ENCODE measurements at regions not wholly inside any gene's neighbourhood (a gene's known extent, or its start where the extent isn't known, plus 50 kb on each side); places are given as distances from the start of the nearest gene placed in this dataset.
"Not testable (repeated sequence)": the region's sequence is repeated elsewhere in the genome, so short reads cannot be mapped to it uniquely, and the experiment has no call there.

DNA sequence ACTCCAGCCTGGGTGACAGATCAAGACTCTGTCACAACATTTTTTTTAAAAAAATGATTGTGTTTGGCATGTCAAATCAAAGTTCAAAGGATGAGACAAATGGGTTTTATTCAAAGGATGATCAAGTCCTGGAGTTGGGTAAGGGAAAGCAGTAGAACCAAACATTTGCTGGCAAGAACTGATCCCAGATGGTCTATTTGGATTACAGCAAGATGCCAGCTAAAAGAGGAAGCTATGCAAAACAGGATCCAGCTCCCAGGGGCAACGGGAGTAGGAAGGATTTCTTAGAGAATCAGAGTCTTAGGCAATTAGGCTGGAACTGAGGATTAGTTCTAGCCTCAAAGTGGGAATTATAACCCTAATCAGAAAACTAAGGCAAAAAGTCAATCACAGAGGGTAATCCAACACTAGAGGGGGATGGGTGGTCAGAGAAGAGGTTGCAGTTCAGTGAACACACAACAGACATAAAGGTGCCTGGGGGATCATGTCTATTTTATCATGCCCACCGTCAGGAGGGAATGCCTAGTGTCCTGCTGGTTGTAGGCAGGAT is 133.0 kb upstream of the PLS3 start:
- DNase-seq (ENCODE audit: low spot score in 2 of 2): no peak
- H3K27me3 ChIP-seq: peaks cover 0 to 61% of the 10 kb centered on the region in 2 donors
- TF ChIP-seq, protein P1, sequence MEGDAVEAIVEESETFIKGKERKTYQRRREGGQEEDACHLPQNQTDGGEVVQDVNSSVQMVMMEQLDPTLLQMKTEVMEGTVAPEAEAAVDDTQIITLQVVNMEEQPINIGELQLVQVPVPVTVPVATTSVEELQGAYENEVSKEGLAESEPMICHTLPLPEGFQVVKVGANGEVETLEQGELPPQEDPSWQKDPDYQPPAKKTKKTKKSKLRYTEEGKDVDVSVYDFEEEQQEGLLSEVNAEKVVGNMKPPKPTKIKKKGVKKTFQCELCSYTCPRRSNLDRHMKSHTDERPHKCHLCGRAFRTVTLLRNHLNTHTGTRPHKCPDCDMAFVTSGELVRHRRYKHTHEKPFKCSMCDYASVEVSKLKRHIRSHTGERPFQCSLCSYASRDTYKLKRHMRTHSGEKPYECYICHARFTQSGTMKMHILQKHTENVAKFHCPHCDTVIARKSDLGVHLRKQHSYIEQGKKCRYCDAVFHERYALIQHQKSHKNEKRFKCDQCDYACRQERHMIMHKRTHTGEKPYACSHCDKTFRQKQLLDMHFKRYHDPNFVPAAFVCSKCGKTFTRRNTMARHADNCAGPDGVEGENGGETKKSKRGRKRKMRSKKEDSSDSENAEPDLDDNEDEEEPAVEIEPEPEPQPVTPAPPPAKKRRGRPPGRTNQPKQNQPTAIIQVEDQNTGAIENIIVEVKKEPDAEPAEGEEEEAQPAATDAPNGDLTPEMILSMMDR (IDR thresholded peaks at IDR 0.05): no peak
- TF ChIP-seq POLR2AphosphoS5 (IDR thresholded peaks at IDR 0.05) (no peak), POLR2A (IDR thresholded peaks at IDR 0.05) (no peak)
- no peak overlapping the region for H3K27ac ChIP-seq
- no peaks in the 10 kb centered on the region for H3K36me3 ChIP-seq
- no peak overlapping the region for H3K4me3 ChIP-seq
- peaks cover 0 to 4% of the 10 kb centered on the region in 2 donors for H3K9me3 ChIP-seq
- intact Hi-C loops (cut with DNase I; ENCODE audit: low total_unique reads): no loop called here
- no peaks in the 10 kb centered on the region for H3K4me1 ChIP-seq

DNA sequence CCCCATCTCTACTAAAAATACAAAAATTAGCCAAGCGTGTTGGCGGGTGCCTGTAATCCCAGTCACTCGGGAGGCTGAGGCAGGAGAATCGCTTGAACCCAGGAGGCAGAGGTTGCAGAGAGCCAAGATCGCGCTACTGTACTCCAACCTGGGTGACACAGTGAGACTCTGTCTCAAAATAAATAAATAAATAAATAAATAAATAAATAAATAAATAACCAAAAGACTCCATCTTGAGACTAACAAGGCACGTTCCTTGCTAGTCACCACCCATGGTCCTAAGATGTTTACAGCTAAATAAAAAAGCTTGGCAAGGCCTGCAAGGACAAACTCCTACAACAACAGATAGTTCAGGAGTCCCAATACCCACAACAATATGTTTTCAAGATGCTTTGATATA is 126.1 kb upstream of the PLS3 start:
- H3K36me3 ChIP-seq; intact Hi-C loops (cut with DNase I; ENCODE audit: low total_unique reads); H3K27ac ChIP-seq; H3K4me3 ChIP-seq; DNase-seq (ENCODE audit: low spot score in 2 of 2); H3K9me3 ChIP-seq; H3K4me1 ChIP-seq: not testable (repeated sequence)
- peaks cover 0 to 43% of the 10 kb centered on the region in 2 donors for H3K27me3 ChIP-seq

DNA sequence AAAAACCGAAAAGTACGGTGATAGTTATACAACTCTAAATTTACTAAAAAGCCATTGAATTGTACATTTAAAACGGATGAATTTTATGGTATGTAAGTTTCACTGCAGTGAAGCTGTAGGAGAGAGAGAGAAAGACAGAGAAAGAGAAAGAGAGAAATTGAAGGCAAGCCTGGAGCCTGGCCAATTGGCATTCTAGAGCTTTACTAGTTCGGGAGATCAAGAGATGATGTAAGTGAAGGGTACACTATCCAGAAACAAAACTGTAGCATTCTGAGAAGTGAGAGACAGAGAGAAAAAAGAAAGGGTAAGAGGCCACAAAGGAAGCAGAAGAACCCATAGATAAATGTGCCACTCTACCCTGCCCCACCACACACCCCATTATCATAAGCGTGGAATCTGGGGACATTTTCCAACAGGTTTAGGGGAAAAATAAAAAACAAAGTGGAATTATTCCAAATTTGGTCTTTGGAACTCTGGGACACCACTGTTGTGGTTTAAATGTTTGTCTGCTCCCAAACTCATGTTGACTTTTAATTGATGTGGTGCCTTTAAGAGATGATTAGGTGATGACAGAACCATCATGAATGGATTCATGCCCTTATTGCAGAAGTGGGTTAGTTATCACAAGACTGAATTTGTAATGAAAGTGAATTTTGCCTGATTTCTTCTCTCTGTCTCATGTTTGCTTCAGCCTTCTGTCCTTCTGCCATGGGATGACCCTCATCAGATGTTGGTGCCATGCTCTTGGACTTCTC is 123.0 kb upstream of the PLS3 start:
- Histone ChIP-seq H3K9me3 (no peaks in the 10 kb centered on the region), H3K4me3 (no peak overlapping the region), H3K4me1 (no peaks in the 10 kb centered on the region), H3K36me3 (no peaks in the 10 kb centered on the region), H3K27me3 (peaks cover 0 to 43% of the 10 kb centered on the region in 2 donors), H3K27ac (no peak overlapping the region)
- DNase-seq (ENCODE audit: low spot score in 2 of 2): no peak
- intact Hi-C loops (cut with DNase I; ENCODE audit: low total_unique reads): no loop called here
- TF ChIP-seq, protein P1 (IDR thresholded peaks at IDR 0.05): no peak
- TF ChIP-seq POLR2AphosphoS5 (IDR thresholded peaks at IDR 0.05) (no peak), POLR2A (IDR thresholded peaks at IDR 0.05) (no peak)

DNA sequence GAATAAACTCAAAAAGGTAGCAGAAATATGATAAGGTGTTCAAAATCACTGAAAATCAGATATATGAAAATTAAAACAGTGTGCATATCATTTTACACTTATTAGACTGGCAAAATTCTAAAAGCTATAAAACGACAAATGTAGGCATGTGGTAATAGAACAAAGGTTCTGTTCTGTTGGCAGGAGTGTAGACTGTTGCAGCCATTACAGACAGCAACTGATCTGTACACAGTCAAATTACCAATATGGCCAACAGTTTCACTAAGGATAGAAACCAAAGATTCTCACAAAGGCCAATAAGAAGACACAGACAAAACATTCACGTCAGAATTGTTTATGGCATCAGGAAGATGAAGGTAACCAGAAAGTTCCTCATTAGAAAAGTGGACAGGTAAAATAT is 112.8 kb upstream of the PLS3 start:
- Histone ChIP-seq H3K9me3 (no peaks in the 10 kb centered on the region), H3K4me1 (no peaks in the 10 kb centered on the region), H3K36me3 (no peaks in the 10 kb centered on the region), H3K27ac (no peak overlapping the region), H3K27me3 (peaks cover 0 to 24% of the 10 kb centered on the region in 2 donors), H3K4me3 (no peak overlapping the region)
- no peak for TF ChIP-seq POLR2AphosphoS5 (IDR thresholded peaks at IDR 0.05)
- TF ChIP-seq, protein P1 (IDR thresholded peaks at IDR 0.05): no peak
- TF ChIP-seq POLR2A (IDR thresholded peaks at IDR 0.05): no peak
- DNase-seq (ENCODE audit: low spot score in 2 of 2): no peak
- intact Hi-C loops (cut with DNase I; ENCODE audit: low total_unique reads): no loop called here

DNA sequence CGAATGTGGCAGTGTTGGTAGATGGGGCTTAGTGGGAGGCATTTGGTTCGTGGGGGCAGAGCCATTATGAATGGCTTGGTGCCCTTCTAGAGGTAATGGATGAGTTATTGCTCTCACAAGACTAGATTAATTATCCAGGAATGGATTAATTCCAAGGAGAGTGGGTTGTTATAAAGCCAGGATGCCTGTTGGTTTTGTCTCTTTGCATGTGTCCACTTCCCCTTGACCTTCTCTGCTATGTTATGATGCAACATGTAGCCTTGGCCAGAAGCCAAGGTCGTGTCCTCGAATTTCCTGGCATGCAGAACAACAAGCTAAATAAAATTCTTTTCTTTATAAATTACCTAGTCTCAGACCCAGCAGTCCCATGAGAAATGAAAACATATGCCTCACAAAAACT is 111.2 kb upstream of the PLS3 start:
- TF ChIP-seq POLR2A (IDR thresholded peaks at IDR 0.05): no peak
- TF ChIP-seq, protein P1 (IDR thresholded peaks at IDR 0.05): no peak
- peak in 1 of 3 donors; percentile 73 for TF ChIP-seq POLR2AphosphoS5 (IDR thresholded peaks at IDR 0.05)
- no peaks in the 10 kb centered on the region for H3K9me3 ChIP-seq
- intact Hi-C loops (cut with DNase I; ENCODE audit: low total_unique reads): no loop called here
- H3K27ac ChIP-seq: no peak overlapping the region
- no peak overlapping the region for H3K4me3 ChIP-seq
- peak; percentile 18 to 47 for DNase-seq (ENCODE audit: low spot score in 2 of 2)
- peaks cover 0 to 21% of the 10 kb centered on the region in 2 donors for H3K27me3 ChIP-seq
- H3K4me1 ChIP-seq: no peaks in the 10 kb centered on the region
- H3K36me3 ChIP-seq: no peaks in the 10 kb centered on the region
